Activated CD8-positive, alpha-beta T cell treated with anti-CD3 and anti-CD28 coated beads, Interleukin-2, amount 10 ng/mL, durations not matched to agents 7 days and 5 days (primary cell): ENCODE measurements at regions not wholly inside any gene's neighbourhood (a gene's known extent, or its start where the extent isn't known, plus 50 kb on each side); places are given as distances from the start of the nearest gene placed in this dataset.

Source experiments
- ATAC-seq: fragments of 150-1000 bp; cut with Tn5 transposase; one replicate; pipeline ENCODE4 v1.10.0; 2021; ENCODE audit warnings: moderate library complexity
- CTCF ChIA-PET: fragments of 350-600 bp; sonication (Branson Sonifier 250); formaldehyde crosslinking; loops from one replicate; lab custom pipeline; 2021; ENCODE audit warnings: antibody characterized with exemption; lab: Charles Lee
- POLR2A ChIA-PET: fragments of 350-600 bp; sonication (Branson Sonifier 250); formaldehyde crosslinking; loops from one replicate; lab custom pipeline; 2021; ENCODE audit warnings: antibody characterized with exemption; lab: Charles Lee
- DNase-seq: peaks from one replicate; pipeline ENCODE4 v3.0.0-alpha.2; 2020
- H3K27ac Mint-ChIP-seq: one replicate; pipeline ENCODE4 v1.8.0; 2021; ENCODE audit warnings: mild to moderate bottlenecking, mixed read lengths
- H3K27me3 Mint-ChIP-seq: one replicate; pipeline ENCODE4 v1.8.0; 2021; ENCODE audit warnings: low read depth, mixed read lengths
- H3K36me3 Mint-ChIP-seq: one replicate; pipeline ENCODE4 v1.8.0; 2021; ENCODE audit warnings: low read depth, mixed read lengths
- H3K4me1 Mint-ChIP-seq: one replicate; pipeline ENCODE4 v1.8.0; 2021; ENCODE audit warnings: low read depth, mixed read lengths
- H3K4me3 Mint-ChIP-seq: one replicate; pipeline ENCODE4 v1.8.0; 2021; ENCODE audit warnings: mild to moderate bottlenecking, mixed read lengths
- H3K9me3 Mint-ChIP-seq: one replicate; pipeline ENCODE4 v1.8.0; 2022; ENCODE audit warnings: mixed read lengths; ENCODE audit not compliant: insufficient read depth

DNA sequence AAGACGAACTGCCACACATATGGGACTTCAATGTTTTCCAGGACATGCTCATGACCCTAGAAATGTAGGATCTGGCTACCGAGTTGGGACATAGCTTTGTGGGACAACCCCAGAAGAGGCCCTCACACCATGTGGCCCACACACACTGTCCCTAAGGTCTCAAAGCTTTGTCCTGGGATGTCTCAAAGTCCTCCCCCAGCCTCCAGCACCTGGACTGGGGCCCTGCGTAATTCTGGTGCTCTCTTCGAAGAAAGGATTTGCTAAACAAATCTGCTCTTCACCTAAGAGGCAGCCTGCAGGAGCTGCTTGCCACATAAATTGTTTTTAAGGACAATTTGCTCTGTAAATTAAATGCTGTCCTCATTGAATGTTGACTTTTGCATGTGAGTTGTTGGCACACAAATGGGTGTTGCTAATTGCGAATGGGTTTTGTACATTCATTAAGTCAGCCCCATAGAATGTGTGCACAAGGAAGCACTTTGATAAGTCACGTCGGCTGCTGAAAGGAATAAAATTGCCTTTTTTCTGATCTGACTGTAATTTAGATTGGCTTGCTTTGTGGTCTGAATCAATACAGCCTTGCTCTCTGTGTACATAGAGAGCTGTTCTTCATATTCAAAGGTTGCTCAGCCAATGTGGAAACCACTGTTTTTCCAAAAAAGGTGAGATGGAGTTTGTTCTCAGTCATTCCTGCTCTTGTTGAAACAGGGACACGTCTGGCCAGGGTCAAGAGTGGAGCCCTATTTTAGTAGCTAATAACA lies 161.6 kb upstream of the PWP1 start:
- Mint-ChIP-seq H3K4me3 (no peak overlapping the region), H3K9me3 (no peaks in the 10 kb centered on the region), H3K27me3 (no peaks in the 10 kb centered on the region), H3K36me3 (peaks cover 20% of the 10 kb centered on the region), H3K4me1 (peaks cover 9% of the 10 kb centered on the region), H3K27ac (no peak overlapping the region)
- POLR2A ChIA-PET = no interaction called here
- CTCF ChIA-PET = interaction anchor here (0.9 kb wide), 1 partner anchor 392 kb away, joined by 3 read pairs; no protein-coding TSS in a partner anchor
- ATAC-seq = no peak
- DNase-seq = no peak

- Mint-ChIP-seq H3K36me3 (peaks cover 17% of the 10 kb centered on the region), H3K27ac (no peak overlapping the region), H3K4me3 (no peak overlapping the region), H3K27me3 (no peaks in the 10 kb centered on the region), H3K4me1 (peaks cover 3% of the 10 kb centered on the region), H3K9me3 (no peaks in the 10 kb centered on the region)
- ChIA-PET POLR2A (no interaction called here), CTCF (no interaction called here)
- DNase-seq (no peak), ATAC-seq (no peak)
Observed at GRCh38 chr12:107525063-107525718, 160.4 kb upstream of the PWP1 start.

- POLR2A ChIA-PET = no interaction called here
- H3K27ac Mint-ChIP-seq = no peak overlapping the region
- no peaks in the 10 kb centered on the region for H3K27me3 Mint-ChIP-seq
- no peak overlapping the region for H3K4me3 Mint-ChIP-seq
- ATAC-seq (no peak), DNase-seq (no peak)
- no peaks in the 10 kb centered on the region for H3K4me1 Mint-ChIP-seq
- CTCF ChIA-PET = no interaction called here
- peaks cover 9% of the 10 kb centered on the region for H3K36me3 Mint-ChIP-seq
- H3K9me3 Mint-ChIP-seq = no peaks in the 10 kb centered on the region
Observed at GRCh38 chr12:107525719-107526554, 159.7 kb upstream of the PWP1 start.

GRCh38 chr12:107526555-107527180 lies 158.9 kb upstream of the PWP1 start:
- H3K36me3 Mint-ChIP-seq = peaks cover 4% of the 10 kb centered on the region
- no peaks in the 10 kb centered on the region for H3K9me3 Mint-ChIP-seq
- H3K27ac Mint-ChIP-seq = no peak overlapping the region
- no peak for DNase-seq
- POLR2A ChIA-PET = no interaction called here
- CTCF ChIA-PET = no interaction called here
- no peak overlapping the region for H3K4me3 Mint-ChIP-seq
- H3K4me1 Mint-ChIP-seq = no peaks in the 10 kb centered on the region
- ATAC-seq = no peak
- H3K27me3 Mint-ChIP-seq = no peaks in the 10 kb centered on the region

DNA sequence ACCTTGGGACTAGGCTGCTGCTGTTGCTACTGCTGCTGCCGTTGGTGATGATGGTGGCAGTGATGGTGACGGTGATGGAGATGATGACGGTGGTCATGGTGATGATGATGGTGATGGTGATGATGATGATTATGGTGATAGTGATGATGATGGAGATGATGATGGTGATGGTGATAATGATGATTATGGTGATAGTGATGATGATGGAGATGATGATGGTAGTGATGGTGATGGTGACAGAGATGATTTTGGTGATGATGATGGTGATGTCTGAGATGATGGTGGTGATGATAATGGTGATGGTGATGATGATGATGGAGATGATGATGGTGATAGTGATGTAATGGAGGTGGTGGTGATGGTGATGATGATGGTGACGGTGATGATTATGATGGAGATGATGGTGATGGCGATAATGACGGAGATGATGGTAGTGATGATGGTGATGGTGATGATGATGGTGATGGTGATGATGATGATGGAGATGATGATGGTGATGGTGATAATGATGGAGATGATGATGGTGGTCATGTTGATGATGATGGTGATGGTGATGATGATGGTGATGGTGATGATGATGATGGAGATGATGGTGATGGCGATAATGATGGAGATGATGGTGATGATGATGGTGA lies 156.8 kb upstream of the PWP1 start:
- H3K27me3 Mint-ChIP-seq = no peaks in the 10 kb centered on the region
- no peaks in the 10 kb centered on the region for H3K36me3 Mint-ChIP-seq
- H3K4me3 Mint-ChIP-seq = no peak overlapping the region
- CTCF ChIA-PET = no interaction called here
- H3K4me1 Mint-ChIP-seq = peaks cover 10% of the 10 kb centered on the region
- ATAC-seq (no peak), DNase-seq (no peak)
- POLR2A ChIA-PET = no interaction called here
- H3K27ac Mint-ChIP-seq = no peak overlapping the region
- no peaks in the 10 kb centered on the region for H3K9me3 Mint-ChIP-seq

DNA sequence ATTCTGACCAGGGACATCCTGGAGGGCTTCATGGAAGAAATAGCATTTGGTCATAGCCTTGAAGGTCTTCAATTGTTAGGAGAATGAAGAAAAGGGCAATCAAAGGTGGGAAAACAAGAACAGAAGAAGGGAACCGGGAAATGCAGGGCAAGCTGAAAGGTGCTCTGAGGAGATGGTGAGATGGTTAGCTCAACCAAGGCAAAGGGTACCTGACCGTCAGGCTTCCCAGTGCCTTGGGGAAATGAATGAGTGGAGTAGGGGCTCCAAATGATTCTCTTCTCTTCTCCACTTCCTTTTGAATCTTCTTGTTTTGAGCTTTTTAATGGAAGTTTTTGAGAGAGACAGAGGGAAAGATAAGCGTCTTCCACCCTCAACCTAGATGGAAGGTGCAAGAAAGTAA lies 155.6 kb upstream of the PWP1 start:
- ChIA-PET CTCF (no interaction called here), POLR2A (no interaction called here)
- DNase-seq (no peak), ATAC-seq (no peak)
- H3K4me1 Mint-ChIP-seq = peaks cover 10% of the 10 kb centered on the region
- peaks cover 3% of the 10 kb centered on the region for H3K9me3 Mint-ChIP-seq
- H3K27me3 Mint-ChIP-seq = no peaks in the 10 kb centered on the region
- no peaks in the 10 kb centered on the region for H3K36me3 Mint-ChIP-seq
- H3K4me3 Mint-ChIP-seq = no peak overlapping the region
- no peak overlapping the region for H3K27ac Mint-ChIP-seq

- H3K36me3 Mint-ChIP-seq = no peaks in the 10 kb centered on the region
- ATAC-seq (no peak), DNase-seq (no peak)
- H3K9me3 Mint-ChIP-seq = peaks cover 3% of the 10 kb centered on the region
- peaks cover 10% of the 10 kb centered on the region for H3K4me1 Mint-ChIP-seq
- ChIA-PET CTCF (no interaction called here), POLR2A (no interaction called here)
- no peak overlapping the region for H3K27ac Mint-ChIP-seq
- no peaks in the 10 kb centered on the region for H3K27me3 Mint-ChIP-seq
- H3K4me3 Mint-ChIP-seq = no peak overlapping the region
Observed at GRCh38 chr12:107530701-107531100, 154.9 kb upstream of the PWP1 start.

- DNase-seq = no peak
- ChIA-PET CTCF (no interaction called here), POLR2A (interaction anchor here (0.6 to 1.0 kb wide), 2 partner anchors 23 to 757 kb away, joined by 3 read pairs; no protein-coding TSS in a partner anchor)
- Mint-ChIP-seq H3K27ac (no peak overlapping the region), H3K4me1 (peaks cover 20% of the 10 kb centered on the region), H3K27me3 (no peaks in the 10 kb centered on the region), H3K9me3 (peaks cover 3% of the 10 kb centered on the region), H3K36me3 (no peaks in the 10 kb centered on the region), H3K4me3 (no peak overlapping the region)
- ATAC-seq = peak; percentile 58
Observed at GRCh38 chr12:107533218-107533617, 152.4 kb upstream of the PWP1 start.

- H3K27ac Mint-ChIP-seq = no peak overlapping the region
- no peaks in the 10 kb centered on the region for H3K27me3 Mint-ChIP-seq
- H3K9me3 Mint-ChIP-seq = peaks cover 3% of the 10 kb centered on the region
- ChIA-PET CTCF (no interaction called here), POLR2A (no interaction called here)
- DNase-seq (no peak), ATAC-seq (no peak)
- no peaks in the 10 kb centered on the region for H3K36me3 Mint-ChIP-seq
- peaks cover 32% of the 10 kb centered on the region for H3K4me1 Mint-ChIP-seq
- H3K4me3 Mint-ChIP-seq = no peak overlapping the region
Observed at GRCh38 chr12:107536613-107537012, 149.0 kb upstream of the PWP1 start.

- H3K27ac Mint-ChIP-seq = no peak overlapping the region
- H3K4me1 Mint-ChIP-seq = peaks cover 30% of the 10 kb centered on the region
- ChIA-PET CTCF (no interaction called here), POLR2A (no interaction called here)
- DNase-seq = no peak
- no peak overlapping the region for H3K4me3 Mint-ChIP-seq
- peaks cover 3% of the 10 kb centered on the region for H3K9me3 Mint-ChIP-seq
- no peak for ATAC-seq
- no peaks in the 10 kb centered on the region for H3K36me3 Mint-ChIP-seq
- no peaks in the 10 kb centered on the region for H3K27me3 Mint-ChIP-seq
Observed at GRCh38 chr12:107537464-107538119, 148.0 kb upstream of the PWP1 start.
